Neuronal stem cell (in vitro differentiated cells): ENCODE measurements at regions not wholly inside any gene's neighbourhood (a gene's known extent, or its start where the extent isn't known, plus 50 kb on each side); places are given as distances from the start of the nearest gene placed in this dataset.

Experiments used
- DNase-seq: peaks from one replicate; pipeline ENCODE4 v3.0.0-alpha.2; 2013; ENCODE audit warnings: low spot score
- H2AFZ ChIP-seq: one replicate; pipeline ENCODE4 v1.6.1; 2013; ENCODE audit warnings: mild to moderate bottlenecking, low read length, inconsistent platforms
- H2AK5ac ChIP-seq: 2 replicates; pipeline ENCODE4 v1.6.1; 2013; ENCODE audit warnings: low read depth, mild to moderate bottlenecking, inconsistent platforms, low read length, moderate library complexity, mixed read lengths
- H2BK120ac ChIP-seq: 2 replicates; pipeline ENCODE4 v1.6.1; 2013; ENCODE audit warnings: low read depth, mild to moderate bottlenecking, inconsistent platforms, low read length, moderate library complexity, mixed read lengths
- H2BK12ac ChIP-seq: one replicate; pipeline ENCODE4 v1.6.1; 2013; ENCODE audit warnings: low read length, inconsistent platforms
- H2BK15ac ChIP-seq: 2 replicates; pipeline ENCODE4 v1.6.1; 2013; ENCODE audit warnings: mild to moderate bottlenecking, low read length, inconsistent platforms, mixed read lengths
- H2BK5ac ChIP-seq: one replicate; pipeline ENCODE4 v1.6.1; 2013; ENCODE audit warnings: inconsistent platforms, mild to moderate bottlenecking, low read length, moderate library complexity
- H3K14ac ChIP-seq: one replicate; pipeline ENCODE4 v1.6.1; 2013; ENCODE audit warnings: low read length, inconsistent platforms
- H3K18ac ChIP-seq: 2 replicates; pipeline ENCODE4 v1.6.1; 2013; ENCODE audit warnings: low read length, inconsistent platforms
- H3K23ac ChIP-seq: 2 replicates; pipeline ENCODE4 v1.6.1; 2013; ENCODE audit warnings: low read depth, mild to moderate bottlenecking, mixed read lengths, low read length, inconsistent platforms; ENCODE audit not compliant: poor library complexity
- H3K27ac ChIP-seq: replicated peaks from 3 replicates; pipeline ENCODE4 v1.5.1; 2013; ENCODE audit warnings: low read length, inconsistent platforms
- H3K27me3 ChIP-seq, 3 experiments: 2 replicates each; pipeline ENCODE4 v1.6.1; 2013; ENCODE audit warnings: low read length in 3 of 3, mild to moderate bottlenecking in 2 of 3, inconsistent platforms in 1 of 3, low read depth in 1 of 3, mixed read lengths in 1 of 3, moderate library complexity in 1 of 3; ENCODE audit not compliant: control insufficient read depth in 3 of 3, insufficient read depth in 3 of 3
- H3K36me3 ChIP-seq, 2 donors: replicated peaks in 1 of 2; 2 replicates each; pipeline ENCODE4 v1.6.1; 2013; ENCODE audit warnings: low read length in 2 of 2; ENCODE audit not compliant: control insufficient read depth in 2 of 2, insufficient read depth in 2 of 2
- H3K4ac ChIP-seq: 2 replicates; pipeline ENCODE4 v1.6.1; 2013; ENCODE audit warnings: inconsistent platforms, mild to moderate bottlenecking, low read length, moderate library complexity
- H3K4me1 ChIP-seq, 2 donors: 1 replicate in 1 of 2; 2 replicates in 1 of 2; pipeline ENCODE4 v1.6.1; 2013; ENCODE audit warnings: low read length in 2 of 2, low read depth in 1 of 2; ENCODE audit not compliant: control insufficient read depth in 2 of 2, insufficient read depth in 1 of 2
- H3K4me2 ChIP-seq: one replicate; pipeline ENCODE4 v1.6.1; 2013; ENCODE audit warnings: mild to moderate bottlenecking, low read length, inconsistent platforms; ENCODE audit not compliant: insufficient read depth, poor library complexity, severe bottlenecking
- H3K4me3 ChIP-seq, 2 donors: 2 replicates each; pipeline ENCODE4 v1.5.1; 2013; ENCODE audit warnings: low read length in 2 of 2, mild to moderate bottlenecking in 2 of 2, inconsistent platforms in 1 of 2, moderate library complexity in 1 of 2
- H3K79me1 ChIP-seq: one replicate; pipeline ENCODE4 v1.6.1; 2013; ENCODE audit warnings: low read depth, mild to moderate bottlenecking, inconsistent platforms, low read length, moderate library complexity
- H3K9ac ChIP-seq: one replicate; pipeline ENCODE4 v1.6.1; 2013; ENCODE audit warnings: mild to moderate bottlenecking, low read depth, low read length, inconsistent platforms; ENCODE audit not compliant: poor library complexity
- H3K9me3 ChIP-seq, 2 donors: replicated peaks in 1 of 2; 2 replicates each; pipeline versions ENCODE3 to v1.6.1; 2013; ENCODE audit warnings: low read length in 2 of 2, mild to moderate bottlenecking in 2 of 2, inconsistent platforms in 1 of 2, low read depth in 1 of 2, mixed read lengths in 1 of 2, moderate library complexity in 1 of 2; ENCODE audit not compliant: control insufficient read depth in 2 of 2, insufficient read depth in 1 of 2
- H4K8ac ChIP-seq: one replicate; pipeline ENCODE4 v1.6.1; 2013; ENCODE audit warnings: low read depth, mild to moderate bottlenecking, inconsistent platforms, low read length, moderate library complexity
- H4K91ac ChIP-seq: one replicate; pipeline ENCODE4 v1.6.1; 2013; ENCODE audit warnings: low read length, low read depth, mild to moderate bottlenecking, inconsistent platforms; ENCODE audit not compliant: poor library complexity
- WGBS, 2 donors: extraction: QIAGEN DNeasy Blood & Tissue Kit; methylation state at CpG; one replicate each; pipeline ENCODE4 v1.1.7; 2013; ENCODE audit warnings: missing lambda C conversion rate in 2 of 2, mixed read lengths in 1 of 2; ENCODE audit not compliant: insufficient read length in 2 of 2, insufficient replicate concordance in 1 of 2; ENCODE audit errors: extremely low coverage in 2 of 2; 5-methylcytosine and 5-hydroxymethylcytosine counted together

DNA sequence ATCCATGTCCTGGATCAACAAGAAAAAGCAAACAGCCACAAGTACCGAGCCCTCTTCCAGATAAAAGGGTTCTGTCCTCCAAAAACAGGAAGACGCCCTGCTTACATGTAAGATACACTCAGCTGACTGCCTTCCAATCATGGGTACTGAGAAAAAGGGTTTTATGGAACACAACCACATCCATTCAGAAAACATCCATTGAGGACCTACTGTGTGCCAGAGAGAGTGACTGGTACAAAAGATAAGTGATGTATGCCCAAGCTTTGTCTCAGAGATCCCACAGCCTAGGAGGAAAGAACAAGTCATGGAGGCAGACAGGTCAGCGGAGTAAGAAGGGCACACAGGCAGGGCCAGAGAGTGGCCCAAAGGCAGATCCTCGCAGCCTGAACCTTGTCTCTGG is 94.8 kb upstream of the SSTR4 start:
- Histone ChIP-seq H3K27ac (no peak overlapping the region), H3K18ac (no peak overlapping the region), H2BK120ac (no peak overlapping the region), H4K91ac (no peak overlapping the region), H3K4ac (no peak overlapping the region), H3K36me3 (no peaks in the 10 kb centered on the region), H3K4me2 (no peak overlapping the region), H4K8ac (no peak overlapping the region), H3K27me3 (no peaks in the 10 kb centered on the region), H3K79me1 (no peaks in the 10 kb centered on the region), H2AK5ac (no peak overlapping the region), H3K9me3 (no peaks in the 10 kb centered on the region), H3K23ac (no peak overlapping the region), H2BK5ac (no peak overlapping the region), H3K4me1 (peaks cover 0 to 4% of the 10 kb centered on the region in 2 donors), H2AFZ (no peak overlapping the region), H2BK12ac (no peak overlapping the region), H3K9ac (no peak overlapping the region), H3K14ac (no peak overlapping the region), H2BK15ac (no peak overlapping the region), H3K4me3 (no peak overlapping the region)
- DNase-seq = no peak
- WGBS, 2 donors = no CpG with 5 or more reads among the region's 4 CpGs

DNA sequence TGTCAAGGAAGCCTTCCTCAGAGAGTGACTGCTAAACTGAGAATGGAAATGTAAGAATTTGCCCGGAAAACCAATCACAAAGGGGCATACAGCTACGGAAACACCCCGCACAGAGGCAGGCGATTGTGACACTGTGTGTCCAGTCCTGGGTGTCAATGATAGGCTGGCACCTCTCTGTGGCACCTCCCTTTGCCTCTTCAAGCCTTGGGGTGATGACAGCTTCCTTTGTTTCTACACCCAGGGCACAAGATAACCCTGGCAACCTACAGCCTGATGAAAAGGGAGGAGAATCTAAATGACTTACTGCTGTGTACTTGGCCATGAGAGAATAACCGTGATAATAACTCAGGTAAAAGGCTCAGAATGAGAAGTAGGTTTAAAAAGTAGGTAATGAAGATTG is 93.6 kb upstream of the SSTR4 start:
- H2BK12ac ChIP-seq = no peak overlapping the region
- H3K9ac ChIP-seq = no peak overlapping the region
- DNase-seq = no peak
- no peak overlapping the region for H2AFZ ChIP-seq
- H3K14ac ChIP-seq = no peak overlapping the region
- H3K27ac ChIP-seq = no peak overlapping the region
- no CpG with 5 or more reads among the region's 5 CpGs for WGBS, 2 donors
- H2AK5ac ChIP-seq = no peak overlapping the region
- H2BK5ac ChIP-seq = no peak overlapping the region
- H3K9me3 ChIP-seq = no peaks in the 10 kb centered on the region
- no peaks in the 10 kb centered on the region for H3K79me1 ChIP-seq
- H3K4me3 ChIP-seq = no peak overlapping the region
- no peak overlapping the region for H3K4ac ChIP-seq
- no peak overlapping the region for H4K8ac ChIP-seq
- H3K27me3 ChIP-seq = no peaks in the 10 kb centered on the region
- no peak overlapping the region for H3K18ac ChIP-seq
- no peak overlapping the region for H2BK15ac ChIP-seq
- H4K91ac ChIP-seq = no peak overlapping the region
- no peak overlapping the region for H3K4me2 ChIP-seq
- H2BK120ac ChIP-seq = no peak overlapping the region
- H3K23ac ChIP-seq = no peak overlapping the region
- peaks cover 0 to 4% of the 10 kb centered on the region in 2 donors for H3K4me1 ChIP-seq
- H3K36me3 ChIP-seq = no peaks in the 10 kb centered on the region

DNA sequence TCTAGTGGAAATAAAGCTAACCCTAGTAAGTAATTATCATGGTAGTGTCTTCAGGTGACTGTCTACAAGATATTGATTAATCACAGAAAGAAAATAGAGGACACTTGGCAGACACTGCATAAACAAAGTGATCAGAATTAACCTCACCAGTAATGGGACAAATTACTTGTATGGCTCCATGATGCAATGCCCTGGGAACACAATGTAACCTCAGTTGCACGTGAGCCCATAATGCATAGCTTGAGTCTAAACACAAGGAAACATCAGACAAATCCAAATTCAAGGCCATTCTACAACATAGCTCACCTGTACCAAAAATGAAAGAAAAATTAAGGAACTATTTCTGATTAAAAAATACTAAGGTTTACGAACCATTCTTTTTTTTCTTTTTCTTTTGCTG is 92.4 kb upstream of the SSTR4 start:
- Histone ChIP-seq H3K4ac (no peak overlapping the region), H4K91ac (no peak overlapping the region), H2BK12ac (no peak overlapping the region), H3K4me1 (peaks cover 0 to 4% of the 10 kb centered on the region in 2 donors), H3K23ac (no peak overlapping the region), H2AK5ac (no peak overlapping the region), H3K27ac (no peak overlapping the region), H4K8ac (no peak overlapping the region), H3K4me3 (no peak overlapping the region), H2BK15ac (no peak overlapping the region), H3K36me3 (no peaks in the 10 kb centered on the region), H2BK120ac (no peak overlapping the region), H3K79me1 (no peaks in the 10 kb centered on the region), H3K14ac (no peak overlapping the region), H2BK5ac (no peak overlapping the region), H3K27me3 (no peaks in the 10 kb centered on the region), H3K9ac (no peak overlapping the region), H3K9me3 (no peaks in the 10 kb centered on the region), H2AFZ (no peak overlapping the region), H3K18ac (no peak overlapping the region), H3K4me2 (no peak overlapping the region)
- WGBS, 2 donors = no CpG with 5 or more reads among the region's 2 CpGs
- DNase-seq = no peak

DNA sequence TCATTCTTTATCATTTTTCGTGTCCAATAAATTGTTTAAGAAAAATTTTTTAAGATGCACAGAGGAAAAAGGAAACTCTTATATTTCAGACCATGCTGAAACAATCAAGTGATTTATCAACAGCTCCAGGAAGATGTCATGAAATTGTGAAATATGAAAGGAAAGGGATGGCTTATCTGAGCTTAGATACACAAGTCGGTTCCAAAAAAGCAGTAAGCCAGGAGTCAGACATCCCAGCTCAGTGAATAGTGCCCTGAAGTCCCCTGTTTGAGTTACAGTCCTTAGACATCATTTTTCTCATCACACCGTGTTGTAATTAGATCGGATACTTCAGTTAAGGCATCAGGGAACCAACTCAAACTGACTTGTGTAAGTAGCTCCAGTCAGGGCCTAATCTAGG is 91.0 kb upstream of the SSTR4 start:
- Histone ChIP-seq H4K91ac (no peak overlapping the region), H3K27me3 (no peaks in the 10 kb centered on the region), H3K9ac (no peak overlapping the region), H3K4ac (no peak overlapping the region), H2BK120ac (no peak overlapping the region), H3K4me2 (no peak overlapping the region), H2AK5ac (no peak overlapping the region), H3K79me1 (no peaks in the 10 kb centered on the region), H2BK12ac (no peak overlapping the region), H3K18ac (no peak overlapping the region), H2AFZ (no peak overlapping the region), H3K4me3 (no peak overlapping the region), H3K14ac (no peak overlapping the region), H4K8ac (no peak overlapping the region), H3K36me3 (no peaks in the 10 kb centered on the region), H2BK5ac (no peak overlapping the region), H3K4me1 (peaks cover 0 to 4% of the 10 kb centered on the region in 2 donors), H2BK15ac (no peak overlapping the region), H3K9me3 (no peaks in the 10 kb centered on the region), H3K27ac (no peak overlapping the region), H3K23ac (no peak overlapping the region)
- WGBS, 2 donors = no CpG with 5 or more reads among the region's 4 CpGs
- DNase-seq = no peak
